GM18858 (cell line): ENCODE measurements at regions not wholly inside any gene's neighbourhood (a gene's known extent, or its start where the extent isn't known, plus 50 kb on each side); places are given as distances from the start of the nearest gene placed in this dataset.

Experiments
- ATAC-seq: cut with Tn5 transposase; IDR thresholded peaks from one replicate; pipeline ENCODE4 v1.9.1; 2021; ENCODE audit not compliant: unreplicated experiment

GRCh38 chr4:3852309-3852708 is 86.1 kb downstream of the ADRA2C start:
- ATAC-seq = no peak

GRCh38 chr4:3852711-3853110 is 86.5 kb downstream of the ADRA2C start:
- no peak for ATAC-seq

GRCh38 chr4:3853388-3854035 is 87.3 kb downstream of the ADRA2C start:
- no peak for ATAC-seq

- ATAC-seq = no peak
Observed at GRCh38 chr4:3854661-3855060, 88.5 kb downstream of the ADRA2C start.

- no peak for ATAC-seq
Observed at GRCh38 chr4:3855646-3856045, 89.5 kb downstream of the ADRA2C start.

GRCh38 chr4:3856604-3857204 is 90.5 kb downstream of the ADRA2C start:
- ATAC-seq = no peak

GRCh38 chr4:3857269-3857926 is 91.2 kb downstream of the ADRA2C start:
- ATAC-seq = no peak

- no peak for ATAC-seq
Observed at GRCh38 chr4:3858046-3858730, 92.0 kb downstream of the ADRA2C start.

- ATAC-seq = no peak
Observed at GRCh38 chr4:3858765-3859388, 92.7 kb downstream of the ADRA2C start.

GRCh38 chr4:3859571-3859970 is 93.4 kb downstream of the ADRA2C start:
- no peak for ATAC-seq

- ATAC-seq = no peak
Observed at GRCh38 chr4:3860061-3860912, 94.1 kb downstream of the ADRA2C start.

GRCh38 chr4:3860913-3861636 is 94.9 kb downstream of the ADRA2C start:
- no peak for ATAC-seq

GRCh38 chr4:3861720-3862639 is 95.8 kb downstream of the ADRA2C start:
- no peak for ATAC-seq

- no peak for ATAC-seq
Observed at GRCh38 chr4:3862640-3863420, 96.6 kb downstream of the ADRA2C start.

- no peak for ATAC-seq
Observed at GRCh38 chr4:3863841-3864741, 97.9 kb downstream of the ADRA2C start.

- no peak for ATAC-seq
Observed at GRCh38 chr4:3864742-3865721, 98.8 kb downstream of the ADRA2C start.
